NCI-H69 (cell line): ENCODE measurements at regions not wholly inside any gene's neighbourhood (a gene's known extent, or its start where the extent isn't known, plus 50 kb on each side); places are given as distances from the start of the nearest gene placed in this dataset.
A peak's percentile ranks its signal among the peaks of the same experiment; 100 is the strongest.

Experiments used
- DNase-seq: peaks from one replicate; lab custom pipeline; 2025; lab: John Stamatoyannopoulos, UW

GRCh38 chr6:1062786-1063545, 248.9 kb upstream of the FOXQ1 start:
- DNase-seq: no peak

GRCh38 chr6:1059596-1059995, 252.3 kb upstream of the FOXQ1 start:
- DNase-seq: no peak

GRCh38 chr6:1057490-1058135, 254.3 kb upstream of the FOXQ1 start:
- DNase-seq: no peak

- no peak for DNase-seq
These were observed 256.6 kb upstream of the FOXQ1 start for GRCh38 chr6:1055015-1055921.

GRCh38 chr6:1054653-1055014, 257.3 kb upstream of the FOXQ1 start:
- no peak for DNase-seq

- DNase-seq: no peak
These were observed 258.3 kb upstream of the FOXQ1 start for GRCh38 chr6:1053586-1053985.

GRCh38 chr6:1052262-1052661, 259.6 kb upstream of the FOXQ1 start:
- no peak for DNase-seq

GRCh38 chr6:1049900-1050299, 262.0 kb upstream of the FOXQ1 start:
- no peak for DNase-seq

- no peak for DNase-seq
These were observed 262.7 kb upstream of the FOXQ1 start for GRCh38 chr6:1049170-1049569.

GRCh38 chr6:1047981-1048541, 263.8 kb upstream of the FOXQ1 start:
- no peak for DNase-seq

- DNase-seq: no peak
These were observed 266.7 kb upstream of the FOXQ1 start for GRCh38 chr6:1045239-1045638.

- peak; percentile 6 for DNase-seq
These were observed 267.7 kb upstream of the FOXQ1 start for GRCh38 chr6:1044040-1044836.

- DNase-seq: no peak
These were observed 268.5 kb upstream of the FOXQ1 start for GRCh38 chr6:1043458-1043836.

GRCh38 chr6:1042583-1043457, 269.1 kb upstream of the FOXQ1 start:
- DNase-seq: no peak

GRCh38 chr6:1040393-1040792, 271.5 kb upstream of the FOXQ1 start:
- DNase-seq: no peak

GRCh38 chr6:1039746-1040145, 272.2 kb upstream of the FOXQ1 start:
- DNase-seq: no peak

- no peak for DNase-seq
These were observed 272.7 kb upstream of the FOXQ1 start for GRCh38 chr6:1039191-1039590.

GRCh38 chr6:1037430-1038202, 274.3 kb upstream of the FOXQ1 start:
- DNase-seq: no peak

- no peak for DNase-seq
These were observed 276.5 kb upstream of the FOXQ1 start for GRCh38 chr6:1035401-1035800.

- no peak for DNase-seq
These were observed 280.2 kb upstream of the FOXQ1 start for GRCh38 chr6:1031720-1032119.
